Smooth muscle cell (in vitro differentiated cells): ENCODE measurements at regions not wholly inside any gene's neighbourhood (a gene's known extent, or its start where the extent isn't known, plus 50 kb on each side); places are given as distances from the start of the nearest gene placed in this dataset.

Experiments used
- DNase-seq: peaks from one replicate; lab custom pipeline; 2025; ENCODE audit not compliant: unreplicated experiment; lab: John Stamatoyannopoulos, UW
- H2AFZ ChIP-seq: fragments of 200-600 bp; sonication (generic); 2 replicates; pipeline ENCODE4 v1.6.0; 2016; ENCODE audit warnings: antibody characterized with exemption, low read depth, mild to moderate bottlenecking
- H3F3A ChIP-seq: fragments of 200-600 bp; sonication (generic); 2 replicates; pipeline ENCODE4 v1.6.0; 2017; ENCODE audit warnings: antibody characterized with exemption, low read depth
- H3K27ac ChIP-seq: fragments of 200-600 bp; sonication (generic); 2 replicates; pipeline ENCODE4 v1.5.1; 2016; ENCODE audit warnings: low read depth, mild to moderate bottlenecking
- H3K27me3 ChIP-seq: fragments of 200-600 bp; sonication (generic); 2 replicates; pipeline ENCODE4 v1.6.1; 2016; ENCODE audit warnings: low read depth, mild to moderate bottlenecking
- H3K36me3 ChIP-seq: fragments of 200-600 bp; sonication (generic); 2 replicates; pipeline ENCODE4 v1.5.1; 2016; ENCODE audit warnings: low read depth
- H3K4me1 ChIP-seq: fragments of 200-600 bp; sonication (generic); 2 replicates; pipeline ENCODE4 v1.5.1; 2016; ENCODE audit warnings: low read depth
- H3K4me2 ChIP-seq: fragments of 200-600 bp; sonication (generic); 2 replicates; pipeline ENCODE4 v1.6.0; 2016; ENCODE audit warnings: mild to moderate bottlenecking
- H3K4me3 ChIP-seq: fragments of 200-600 bp; sonication (generic); 2 replicates; pipeline ENCODE4 v1.5.1; 2016; ENCODE audit warnings: mild to moderate bottlenecking
- H3K79me2 ChIP-seq: fragments of 200-600 bp; sonication (generic); 2 replicates; pipeline ENCODE4 v1.6.0; 2016; ENCODE audit warnings: low read depth, mild to moderate bottlenecking
- H3K9ac ChIP-seq: fragments of 200-600 bp; sonication (generic); 2 replicates; pipeline ENCODE4 v1.6.0; 2016; ENCODE audit warnings: low read depth
- H3K9me3 ChIP-seq: fragments of 200-600 bp; sonication (generic); replicated peaks from 2 replicates; pipeline ENCODE4 v1.5.1; 2016; ENCODE audit warnings: low read depth
- H4K20me1 ChIP-seq: fragments of 200-600 bp; sonication (generic); 2 replicates; pipeline ENCODE4 v1.6.0; 2016; ENCODE audit warnings: low read depth
- WGBS: methylation state at CpG from one replicate; pipeline ENCODE4 v1.1.7; 2016; ENCODE audit warnings: low lambda C conversion rate; 5-methylcytosine and 5-hydroxymethylcytosine counted together
- TF ChIP-seq, protein P1 (sequence below): fragments of 200-600 bp; sonication (generic); IDR thresholded peaks from 2 replicates; pipeline ENCODE4 v1.5.1; 2017; ENCODE audit warnings: borderline replicate concordance, mild to moderate bottlenecking, antibody characterized with exemption; ENCODE audit not compliant: insufficient read depth, poor library complexity, severe bottlenecking

- Histone ChIP-seq H3K9me3 (peaks cover 6% of the 10 kb centered on the region), H2AFZ (no peak overlapping the region), H3K9ac (no peak overlapping the region), H3F3A (no peaks in the 10 kb centered on the region), H3K27me3 (no peaks in the 10 kb centered on the region), H3K4me3 (no peak overlapping the region), H3K36me3 (peaks cover 4% of the 10 kb centered on the region), H4K20me1 (no peaks in the 10 kb centered on the region), H3K4me2 (no peak overlapping the region), H3K27ac (no peak overlapping the region), H3K79me2 (no peaks in the 10 kb centered on the region), H3K4me1 (no peaks in the 10 kb centered on the region)
- 71% methylated on average over 6 of the region's 6 CpGs for WGBS
- TF ChIP-seq, protein P1, sequence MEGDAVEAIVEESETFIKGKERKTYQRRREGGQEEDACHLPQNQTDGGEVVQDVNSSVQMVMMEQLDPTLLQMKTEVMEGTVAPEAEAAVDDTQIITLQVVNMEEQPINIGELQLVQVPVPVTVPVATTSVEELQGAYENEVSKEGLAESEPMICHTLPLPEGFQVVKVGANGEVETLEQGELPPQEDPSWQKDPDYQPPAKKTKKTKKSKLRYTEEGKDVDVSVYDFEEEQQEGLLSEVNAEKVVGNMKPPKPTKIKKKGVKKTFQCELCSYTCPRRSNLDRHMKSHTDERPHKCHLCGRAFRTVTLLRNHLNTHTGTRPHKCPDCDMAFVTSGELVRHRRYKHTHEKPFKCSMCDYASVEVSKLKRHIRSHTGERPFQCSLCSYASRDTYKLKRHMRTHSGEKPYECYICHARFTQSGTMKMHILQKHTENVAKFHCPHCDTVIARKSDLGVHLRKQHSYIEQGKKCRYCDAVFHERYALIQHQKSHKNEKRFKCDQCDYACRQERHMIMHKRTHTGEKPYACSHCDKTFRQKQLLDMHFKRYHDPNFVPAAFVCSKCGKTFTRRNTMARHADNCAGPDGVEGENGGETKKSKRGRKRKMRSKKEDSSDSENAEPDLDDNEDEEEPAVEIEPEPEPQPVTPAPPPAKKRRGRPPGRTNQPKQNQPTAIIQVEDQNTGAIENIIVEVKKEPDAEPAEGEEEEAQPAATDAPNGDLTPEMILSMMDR: no peak
- DNase-seq: no peak
Observed at GRCh38 chr12:76143343-76144244, 59.1 kb upstream of the NAP1L1 start.

DNA sequence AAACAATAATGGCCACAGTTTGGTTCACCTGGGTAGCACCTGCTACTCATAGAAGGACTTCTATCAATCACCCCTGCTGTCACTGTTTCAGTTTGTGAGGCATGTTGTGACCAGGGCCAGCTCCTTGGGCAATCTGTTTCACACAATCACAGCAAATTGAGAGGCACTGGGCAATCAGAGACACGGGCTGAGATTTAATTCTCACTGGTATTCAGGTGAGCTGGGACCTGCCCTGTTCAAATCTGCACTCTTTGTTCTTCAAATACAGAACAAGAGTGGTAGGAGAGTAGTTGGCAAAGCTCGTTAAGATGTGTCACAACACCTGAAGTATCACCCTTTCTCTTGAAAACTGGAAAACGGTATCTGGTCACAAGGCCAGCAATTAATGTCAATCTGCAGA is 57.8 kb upstream of the NAP1L1 start:
- H3K27ac ChIP-seq: no peak overlapping the region
- TF ChIP-seq, protein P1: no peak
- H3K9me3 ChIP-seq: peaks cover 7% of the 10 kb centered on the region
- peaks cover 10% of the 10 kb centered on the region for H3K36me3 ChIP-seq
- WGBS: 94% methylated on average over 3 of the region's 3 CpGs
- H3K9ac ChIP-seq: no peak overlapping the region
- no peak for DNase-seq
- H3K4me1 ChIP-seq: no peaks in the 10 kb centered on the region
- H3F3A ChIP-seq: no peaks in the 10 kb centered on the region
- no peak overlapping the region for H3K4me2 ChIP-seq
- no peaks in the 10 kb centered on the region for H3K79me2 ChIP-seq
- H3K4me3 ChIP-seq: no peak overlapping the region
- no peak overlapping the region for H2AFZ ChIP-seq
- H4K20me1 ChIP-seq: no peaks in the 10 kb centered on the region
- H3K27me3 ChIP-seq: no peaks in the 10 kb centered on the region

GRCh38 chr12:76138656-76139055 is 54.2 kb upstream of the NAP1L1 start:
- Histone ChIP-seq H3K4me3 (no peak overlapping the region), H3K4me1 (no peaks in the 10 kb centered on the region), H3K27me3 (no peaks in the 10 kb centered on the region), H3K9me3 (peaks cover 7% of the 10 kb centered on the region), H3K79me2 (no peaks in the 10 kb centered on the region), H3K27ac (no peak overlapping the region), H2AFZ (no peak overlapping the region), H3K9ac (no peak overlapping the region), H3F3A (no peaks in the 10 kb centered on the region), H4K20me1 (no peaks in the 10 kb centered on the region), H3K36me3 (peaks cover 10% of the 10 kb centered on the region), H3K4me2 (no peak overlapping the region)
- no peak for DNase-seq
- TF ChIP-seq, protein P1: no peak
- 97% methylated on average over 2 of the region's 2 CpGs for WGBS

DNA sequence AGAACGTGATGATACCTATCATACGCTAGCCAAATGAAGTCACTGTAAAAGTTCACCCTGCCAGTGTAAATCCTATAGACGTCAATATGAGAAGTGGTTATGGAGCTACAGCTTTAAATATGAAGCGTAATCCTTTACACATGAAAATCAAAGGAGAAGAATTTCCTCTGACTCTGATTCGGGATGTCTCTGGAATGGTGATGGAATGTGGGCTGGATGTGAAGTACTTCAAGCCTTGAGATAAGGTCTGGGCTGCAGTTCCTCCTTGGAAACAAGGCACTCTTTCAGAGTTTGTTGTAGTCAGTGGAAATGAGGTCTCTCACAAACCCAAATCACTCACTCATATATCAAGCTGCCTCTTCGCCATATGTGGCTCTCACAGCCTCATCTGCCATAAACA is 53.1 kb upstream of the NAP1L1 start:
- Histone ChIP-seq H2AFZ (no peak overlapping the region), H3K79me2 (no peaks in the 10 kb centered on the region), H4K20me1 (no peaks in the 10 kb centered on the region), H3F3A (no peaks in the 10 kb centered on the region), H3K4me1 (no peaks in the 10 kb centered on the region), H3K9ac (no peak overlapping the region), H3K9me3 (peaks cover 7% of the 10 kb centered on the region), H3K4me3 (no peak overlapping the region), H3K4me2 (no peak overlapping the region), H3K27ac (no peak overlapping the region), H3K27me3 (no peaks in the 10 kb centered on the region), H3K36me3 (peaks cover 10% of the 10 kb centered on the region)
- no peak for DNase-seq
- TF ChIP-seq, protein P1: no peak
- 48% methylated on average over 6 of the region's 6 CpGs for WGBS
